ENCODE measurements at regions not wholly inside any gene's neighbourhood (a gene's known extent, or its start where the extent isn't known, plus 50 kb on each side); places are given as distances from the start of the nearest gene placed in this dataset.

- DNase-seq: no peak
These were observed 1493.7 kb downstream of the TBC1D22A start for GRCh38 chr22:48256041-48256739.

GRCh38 chr22:48254311-48254873, 1491.9 kb downstream of the TBC1D22A start:
- DNase-seq: no peak

GRCh38 chr22:48253573-48253972, 1491.1 kb downstream of the TBC1D22A start:
- DNase-seq: no peak

- DNase-seq: no peak
These were observed 1490.7 kb downstream of the TBC1D22A start for GRCh38 chr22:48253136-48253535.

- DNase-seq: no peak
These were observed 1489.2 kb downstream of the TBC1D22A start for GRCh38 chr22:48251629-48252028.

GRCh38 chr22:48250937-48251530, 1488.6 kb downstream of the TBC1D22A start:
- no peak for DNase-seq

- DNase-seq: no peak
These were observed 1487.9 kb downstream of the TBC1D22A start for GRCh38 chr22:48250286-48250895.

GRCh38 chr22:48249713-48250268, 1487.3 kb downstream of the TBC1D22A start:
- no peak for DNase-seq

- no peak for DNase-seq
These were observed 1486.5 kb downstream of the TBC1D22A start for GRCh38 chr22:48248901-48249455.

GRCh38 chr22:48247829-48248228, 1485.4 kb downstream of the TBC1D22A start:
- no peak for DNase-seq

GRCh38 chr22:48245196-48245485, 1482.7 kb downstream of the TBC1D22A start:
- DNase-seq: peak; percentile 4

GRCh38 chr22:48244388-48245195, 1482.1 kb downstream of the TBC1D22A start:
- no peak for DNase-seq

GRCh38 chr22:48242461-48242864, 1480.0 kb downstream of the TBC1D22A start:
- DNase-seq: no peak

GRCh38 chr22:48241658-48242057, 1479.2 kb downstream of the TBC1D22A start:
- no peak for DNase-seq

- no peak for DNase-seq
These were observed 1478.4 kb downstream of the TBC1D22A start for GRCh38 chr22:48240935-48241230.

- no peak for DNase-seq
These were observed 1477.9 kb downstream of the TBC1D22A start for GRCh38 chr22:48240148-48240934.

- no peak for DNase-seq
These were observed 1477.2 kb downstream of the TBC1D22A start for GRCh38 chr22:48239461-48240147.

- DNase-seq: no peak
These were observed 1476.5 kb downstream of the TBC1D22A start for GRCh38 chr22:48238966-48239365.

- DNase-seq: no peak
These were observed 1476.0 kb downstream of the TBC1D22A start for GRCh38 chr22:48238284-48238915.

- no peak for DNase-seq
These were observed 1475.2 kb downstream of the TBC1D22A start for GRCh38 chr22:48237466-48238283.

All from CD4-positive, alpha-beta T cell treated with Interleukin-21 for 1 hour (primary cell).